ENCODE measurements at regions not wholly inside any gene's neighbourhood (a gene's known extent, or its start where the extent isn't known, plus 50 kb on each side); places are given as distances from the start of the nearest gene placed in this dataset.

- no peak overlapping the region for H3K4me3 Mint-ChIP-seq (ENCODE audit: unreplicated experiment)
- H3K27ac Mint-ChIP-seq (ENCODE audit: unreplicated experiment) = no peak overlapping the region
- no peak for TF ChIP-seq CTCF (IDR thresholded peaks at IDR 0.05)
- no peak for DNase-seq (ENCODE audit: extremely low spot score, unreplicated experiment)
- H3K36me3 Mint-ChIP-seq (ENCODE audit: unreplicated experiment) = peaks cover 5% of the 10 kb centered on the region
- peaks cover 44% of the 10 kb centered on the region for H3K4me1 Mint-ChIP-seq (ENCODE audit: unreplicated experiment)
- no peaks in the 10 kb centered on the region for H3K27me3 Mint-ChIP-seq (ENCODE audit: unreplicated experiment)
- no peaks in the 10 kb centered on the region for H3K9me3 Mint-ChIP-seq (ENCODE audit: unreplicated experiment)
Observed at GRCh38 chr7:25722856-25723255, 429.1 kb upstream of the NFE2L3 start.

GRCh38 chr7:25725451-25725850 is 426.5 kb upstream of the NFE2L3 start:
- H3K27ac Mint-ChIP-seq (ENCODE audit: unreplicated experiment) = peak overlapping the region; percentile 91
- no peaks in the 10 kb centered on the region for H3K9me3 Mint-ChIP-seq (ENCODE audit: unreplicated experiment)
- H3K4me3 Mint-ChIP-seq (ENCODE audit: unreplicated experiment) = no peak overlapping the region
- no peaks in the 10 kb centered on the region for H3K27me3 Mint-ChIP-seq (ENCODE audit: unreplicated experiment)
- peaks cover 49% of the 10 kb centered on the region for H3K4me1 Mint-ChIP-seq (ENCODE audit: unreplicated experiment)
- no peak for TF ChIP-seq CTCF (IDR thresholded peaks at IDR 0.05)
- DNase-seq (ENCODE audit: extremely low spot score, unreplicated experiment) = no peak
- peaks cover 5% of the 10 kb centered on the region for H3K36me3 Mint-ChIP-seq (ENCODE audit: unreplicated experiment)

GRCh38 chr7:25726170-25726780 is 425.7 kb upstream of the NFE2L3 start:
- Mint-ChIP-seq H3K27me3 (ENCODE audit: unreplicated experiment) (no peaks in the 10 kb centered on the region), H3K27ac (ENCODE audit: unreplicated experiment) (peak overlapping the region; percentile 91), H3K4me3 (ENCODE audit: unreplicated experiment) (no peak overlapping the region), H3K36me3 (ENCODE audit: unreplicated experiment) (peaks cover 2% of the 10 kb centered on the region), H3K4me1 (ENCODE audit: unreplicated experiment) (peaks cover 47% of the 10 kb centered on the region), H3K9me3 (ENCODE audit: unreplicated experiment) (no peaks in the 10 kb centered on the region)
- no peak for TF ChIP-seq CTCF (IDR thresholded peaks at IDR 0.05)
- DNase-seq (ENCODE audit: extremely low spot score, unreplicated experiment) = no peak

DNA sequence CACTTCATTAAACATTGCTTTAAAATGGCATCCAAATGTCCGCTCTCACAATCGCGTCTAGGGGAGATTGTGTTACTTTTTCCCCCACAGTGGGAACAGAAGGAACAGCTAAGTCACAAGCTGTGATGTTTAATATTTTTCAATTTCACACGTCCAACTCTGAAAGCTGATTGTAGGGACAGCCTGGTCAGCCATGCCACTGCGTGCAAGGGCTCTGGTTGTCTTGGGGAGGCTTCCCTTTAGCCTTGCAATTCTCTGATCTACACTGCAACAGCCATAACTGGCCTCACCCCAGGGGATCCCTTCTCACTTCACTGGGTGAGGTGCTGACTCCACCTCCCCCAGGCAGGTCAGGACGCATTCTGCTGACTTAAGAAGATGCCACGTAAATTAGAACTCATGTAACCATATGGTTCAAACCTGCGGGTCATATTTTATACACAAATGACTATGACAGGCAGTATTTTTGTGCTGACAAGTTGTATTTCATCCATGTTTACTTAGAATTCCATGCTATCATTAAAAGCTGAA is 425.2 kb upstream of the NFE2L3 start:
- Mint-ChIP-seq H3K9me3 (ENCODE audit: unreplicated experiment) (no peaks in the 10 kb centered on the region), H3K27me3 (ENCODE audit: unreplicated experiment) (no peaks in the 10 kb centered on the region), H3K4me1 (ENCODE audit: unreplicated experiment) (peaks cover 45% of the 10 kb centered on the region), H3K36me3 (ENCODE audit: unreplicated experiment) (no peaks in the 10 kb centered on the region), H3K4me3 (ENCODE audit: unreplicated experiment) (no peak overlapping the region), H3K27ac (ENCODE audit: unreplicated experiment) (peak overlapping the region; percentile 91)
- no peak for DNase-seq (ENCODE audit: extremely low spot score, unreplicated experiment)
- TF ChIP-seq CTCF (IDR thresholded peaks at IDR 0.05) = no peak

DNA sequence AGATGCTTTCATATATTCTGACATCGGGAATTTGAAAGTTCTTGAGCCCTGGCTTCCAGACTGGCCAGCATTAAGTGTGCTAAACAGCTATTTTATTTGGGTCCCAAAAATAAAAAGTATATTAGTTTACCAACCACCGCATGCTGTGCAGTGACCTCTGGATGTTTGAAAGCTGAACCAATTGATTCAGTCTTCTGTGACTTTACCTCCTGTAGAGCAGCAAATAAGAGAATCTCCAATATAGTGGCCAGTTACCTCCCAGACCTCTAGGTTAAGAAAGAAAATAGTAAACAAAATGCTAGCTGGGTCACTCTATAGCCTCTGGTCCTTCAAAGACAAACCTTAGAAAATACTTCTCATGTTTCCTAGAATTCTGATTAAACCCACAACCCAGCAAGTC is 424.6 kb upstream of the NFE2L3 start:
- H3K27ac Mint-ChIP-seq (ENCODE audit: unreplicated experiment) = peak overlapping the region; percentile 91
- H3K36me3 Mint-ChIP-seq (ENCODE audit: unreplicated experiment) = no peaks in the 10 kb centered on the region
- TF ChIP-seq CTCF (IDR thresholded peaks at IDR 0.05) = no peak
- no peak for DNase-seq (ENCODE audit: extremely low spot score, unreplicated experiment)
- peaks cover 45% of the 10 kb centered on the region for H3K4me1 Mint-ChIP-seq (ENCODE audit: unreplicated experiment)
- H3K27me3 Mint-ChIP-seq (ENCODE audit: unreplicated experiment) = no peaks in the 10 kb centered on the region
- H3K4me3 Mint-ChIP-seq (ENCODE audit: unreplicated experiment) = no peak overlapping the region
- no peaks in the 10 kb centered on the region for H3K9me3 Mint-ChIP-seq (ENCODE audit: unreplicated experiment)
